Activated CD8-positive, alpha-beta memory T cell treated with anti-CD3 and anti-CD28 coated beads, Interleukin-2, amount 50 U/mL, for 1 hour (primary cell): ENCODE measurements at regions not wholly inside any gene's neighbourhood (a gene's known extent, or its start where the extent isn't known, plus 50 kb on each side); places are given as distances from the start of the nearest gene placed in this dataset.
"Not testable (repeated sequence)": the region's sequence is repeated elsewhere in the genome, so short reads cannot be mapped to it uniquely, and the experiment has no call there.

Experiments used
- DNase-seq: peaks from one replicate; pipeline ENCODE4 v3.0.0-alpha.2; 2020; ENCODE audit errors: extremely low read depth

DNA sequence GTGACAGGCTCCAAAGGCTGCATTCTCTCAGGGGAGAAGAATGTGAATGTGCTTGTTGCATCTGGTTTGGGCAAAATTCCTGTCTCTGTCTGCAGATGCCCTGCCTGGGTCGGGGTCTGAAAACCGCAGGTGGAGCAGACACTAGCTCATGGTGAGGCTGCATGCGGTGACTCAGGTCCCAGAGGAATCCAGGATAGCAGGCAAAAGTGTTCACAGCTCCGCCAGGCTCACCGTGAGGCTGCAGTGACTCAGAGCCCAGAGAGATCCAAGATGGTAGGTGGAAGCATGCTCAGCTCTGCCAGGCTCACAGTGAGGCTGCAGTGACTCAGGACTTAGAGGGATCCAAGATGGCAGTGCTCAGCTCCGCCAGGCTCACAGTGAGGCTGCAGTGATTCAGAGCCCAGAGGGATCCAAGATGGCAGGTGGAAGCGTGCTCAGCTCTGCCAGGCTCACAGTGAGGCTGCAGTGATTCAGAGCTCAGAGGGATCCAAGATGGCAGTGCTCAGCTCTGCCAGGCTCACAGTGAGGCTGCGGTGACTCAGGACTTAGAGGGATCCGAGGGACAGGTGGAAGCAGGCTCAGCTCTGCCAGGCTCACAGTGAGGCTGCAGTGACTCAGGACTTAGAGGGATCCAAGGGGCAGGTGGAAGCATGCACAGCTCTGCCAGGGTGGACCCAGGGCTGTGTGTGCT is 200.5 kb downstream of the ACKR3 start:
- DNase-seq: no peak

- no peak for DNase-seq
Measured at GRCh38 chr2:236772220-236772837, 202.7 kb downstream of the ACKR3 start.

- DNase-seq: no peak
Measured at GRCh38 chr2:236773206-236773605, 203.6 kb downstream of the ACKR3 start.

- DNase-seq: no peak
Measured at GRCh38 chr2:236774171-236774570, 204.5 kb downstream of the ACKR3 start.

GRCh38 chr2:236775511-236775910 is 205.9 kb downstream of the ACKR3 start:
- DNase-seq: no peak

DNA sequence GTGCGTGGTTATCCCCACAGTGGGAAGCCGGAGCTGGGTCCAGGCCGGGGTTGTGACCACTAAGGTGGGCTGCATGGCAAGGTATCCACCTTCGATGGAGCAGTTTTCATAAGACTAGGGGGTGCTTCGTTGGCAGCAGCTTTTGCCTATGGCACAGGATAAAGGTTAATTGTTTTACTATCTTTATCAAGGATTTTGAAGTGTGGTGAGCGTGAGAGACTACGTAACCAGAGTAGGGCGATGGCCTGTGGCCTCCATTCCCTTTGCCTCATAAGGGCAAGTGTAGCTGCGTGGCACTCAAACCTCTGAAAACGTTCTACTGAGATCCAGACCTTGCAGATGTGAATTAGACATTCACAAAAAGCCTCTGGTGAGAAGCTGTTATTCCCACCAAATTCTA is 206.6 kb downstream of the ACKR3 start:
- DNase-seq: no peak

GRCh38 chr2:236776695-236777251 is 207.1 kb downstream of the ACKR3 start:
- no peak for DNase-seq

GRCh38 chr2:236777408-236777807 is 207.8 kb downstream of the ACKR3 start:
- DNase-seq: no peak

DNA sequence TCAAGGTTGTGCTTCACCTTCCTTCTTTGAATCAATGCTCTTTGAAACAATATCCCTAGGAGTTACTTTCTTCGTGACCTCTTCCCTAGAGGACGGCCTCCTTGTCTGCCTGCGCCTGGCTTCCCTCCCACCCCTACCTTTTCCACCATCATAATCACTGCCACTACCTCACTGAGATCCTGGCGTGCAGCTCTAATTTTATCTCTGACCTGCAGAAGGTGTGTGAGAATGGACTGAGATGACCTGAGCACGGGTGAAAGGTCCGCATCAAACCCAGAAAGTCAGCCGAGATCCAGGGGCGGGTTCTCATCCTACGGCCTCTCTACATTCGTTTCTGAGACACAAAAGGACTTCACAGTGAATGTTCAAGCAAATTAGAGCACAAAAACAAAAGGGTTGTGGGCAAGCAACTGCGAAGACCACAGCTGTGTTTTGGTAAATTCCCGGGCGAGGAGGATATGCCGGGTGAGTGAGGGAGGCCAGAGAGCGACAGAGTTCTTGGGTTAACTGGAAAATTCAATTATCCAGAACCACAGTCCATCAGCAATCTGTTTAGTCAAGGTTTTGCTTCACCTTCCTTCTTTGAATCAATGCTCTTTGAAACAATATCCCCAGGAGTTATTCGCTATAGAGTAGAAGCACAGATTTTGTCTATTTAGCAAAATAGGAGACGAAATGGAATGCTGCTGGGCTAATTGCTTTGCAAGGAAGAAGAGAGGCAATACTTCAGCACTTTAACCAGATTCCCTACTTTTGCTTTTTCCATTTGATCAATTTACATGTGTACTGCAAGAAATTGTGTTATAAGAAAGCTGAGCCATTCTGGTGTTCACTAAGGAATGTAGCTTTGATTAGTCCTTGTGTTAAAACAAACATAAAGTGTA is 212.6 kb downstream of the ACKR3 start:
- DNase-seq: no peak

DNA sequence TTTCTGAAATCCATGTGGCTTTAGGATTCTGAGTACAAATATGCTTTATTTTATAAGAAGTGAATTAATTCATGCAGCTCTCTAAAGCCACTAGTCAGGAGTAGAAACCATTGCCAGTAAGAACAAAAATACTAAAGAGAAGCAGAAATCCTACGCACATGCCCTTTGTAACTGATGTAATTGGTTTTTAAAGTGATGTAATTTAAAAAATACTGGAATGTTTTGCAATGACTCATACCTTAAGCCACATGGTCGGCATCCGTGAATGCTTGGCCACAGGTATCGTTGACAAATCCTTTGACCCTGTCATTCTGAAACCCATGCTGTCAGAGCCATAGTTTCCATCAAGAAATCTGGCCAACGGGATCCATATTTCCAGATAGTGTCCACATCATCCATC is 213.3 kb downstream of the ACKR3 start:
- DNase-seq: no peak

DNA sequence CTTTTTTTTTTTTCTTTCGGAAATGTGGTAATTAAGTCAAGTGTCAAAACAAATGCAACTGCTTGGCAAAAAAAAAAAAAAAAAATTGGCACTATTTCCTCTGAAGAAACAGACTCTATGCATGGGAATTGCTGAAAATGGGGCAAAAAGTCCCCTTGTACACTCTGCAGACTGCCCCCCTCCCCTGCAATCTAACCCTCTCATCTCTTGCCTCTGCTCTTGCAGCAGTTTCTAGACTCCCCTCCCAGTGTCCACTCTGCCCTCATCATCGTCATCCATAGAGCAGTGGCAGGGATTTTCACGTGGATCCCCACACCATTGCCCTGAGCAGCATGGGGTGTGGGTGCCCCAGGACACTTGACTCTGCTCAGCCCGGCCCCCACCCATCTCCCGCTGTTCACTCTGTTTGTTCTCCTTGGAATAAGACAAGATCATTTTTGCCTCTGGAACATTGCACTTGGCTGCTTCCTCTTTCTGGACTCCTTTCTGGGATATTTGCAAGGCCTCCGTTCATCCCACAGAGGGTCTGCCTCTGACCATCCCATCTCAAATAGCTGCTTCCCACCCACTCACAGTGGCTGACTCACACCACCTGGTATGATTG is 213.9 kb downstream of the ACKR3 start:
- DNase-seq: no peak

- no peak for DNase-seq
Measured at GRCh38 chr2:236785611-236786057, 216.0 kb downstream of the ACKR3 start.

- DNase-seq: no peak
Measured at GRCh38 chr2:236786751-236787150, 217.1 kb downstream of the ACKR3 start.

GRCh38 chr2:236787376-236787775 is 217.8 kb downstream of the ACKR3 start:
- DNase-seq: not testable (repeated sequence)

DNA sequence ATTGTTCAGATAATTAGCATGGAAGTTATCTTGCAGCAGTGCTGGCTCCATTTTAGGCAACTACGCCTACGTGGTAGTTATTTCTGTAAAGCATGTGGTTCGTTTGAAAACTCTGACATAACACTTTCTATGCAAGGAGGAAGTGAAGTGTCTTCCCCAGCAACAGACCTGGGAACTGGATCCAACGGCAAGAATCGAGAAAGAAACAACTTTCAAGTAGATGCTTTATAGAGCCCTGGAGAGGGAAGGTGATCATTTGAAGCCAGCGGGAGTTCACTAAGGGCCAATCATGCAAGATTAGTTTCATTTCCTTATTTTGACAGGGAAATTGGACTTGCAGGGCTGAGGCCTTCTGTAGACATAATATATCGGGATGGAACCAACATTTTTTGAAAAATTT is 218.3 kb downstream of the ACKR3 start:
- no peak for DNase-seq

DNA sequence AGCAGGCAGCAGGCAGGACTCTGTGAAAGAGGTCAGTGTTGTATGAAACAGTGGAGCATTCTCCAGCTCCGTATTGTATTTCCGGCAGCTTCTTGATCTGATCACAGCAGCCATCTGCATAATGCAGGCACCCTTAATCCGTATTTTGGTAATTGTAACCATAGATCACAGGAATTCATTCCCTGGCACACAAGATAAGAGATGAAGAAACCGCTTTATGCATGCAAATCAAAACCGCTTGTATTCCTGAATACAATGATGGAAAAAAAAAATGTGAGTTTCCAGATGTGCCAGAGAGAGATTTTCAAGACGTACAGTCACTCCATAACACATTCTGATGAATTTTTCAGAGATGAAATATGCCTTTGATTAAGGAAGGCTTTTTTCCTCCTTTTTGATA is 221.3 kb downstream of the ACKR3 start:
- no peak for DNase-seq

- DNase-seq: no peak
Measured at GRCh38 chr2:236793023-236794011, 223.7 kb downstream of the ACKR3 start.

- DNase-seq: no peak
Measured at GRCh38 chr2:236794176-236794957, 224.7 kb downstream of the ACKR3 start.

GRCh38 chr2:236795169-236795860 is 225.7 kb downstream of the ACKR3 start:
- DNase-seq: no peak
